ENCODE measurements at regions not wholly inside any gene's neighbourhood (a gene's known extent, or its start where the extent isn't known, plus 50 kb on each side); places are given as distances from the start of the nearest gene placed in this dataset.

- no TSS peak for BruUV-seq (replicated peaks)
- POLR2A ChIA-PET, result interaction anchor here (0.6 kb wide), 1 partner anchor 82 kb away, joined by 3 read pairs; no protein-coding TSS in a partner anchor
- Mint-ChIP-seq H3K4me3 (ENCODE audit: unreplicated experiment) (no peak overlapping the region), H3K36me3 (ENCODE audit: insufficient read depth, unreplicated experiment) (no peaks in the 10 kb centered on the region), H3K4me1 (ENCODE audit: insufficient read depth, unreplicated experiment) (peaks cover 9% of the 10 kb centered on the region), H3K27ac (ENCODE audit: low read depth, unreplicated experiment) (no peak overlapping the region), H3K27me3 (ENCODE audit: insufficient read depth, unreplicated experiment) (no peaks in the 10 kb centered on the region), H3K9me3 (ENCODE audit: unreplicated experiment) (no peaks in the 10 kb centered on the region)
- intact Hi-C loops (cut with micrococcal nuclease), result loop anchor here (5.0 kb wide), 1 partner anchor 148 kb away; the partner anchor contains the start of gene MED13L
- CTCF ChIA-PET, result interaction anchor here (0.6 to 0.9 kb wide), 3 partner anchors 15 to 190 kb away, joined by 3 to 5 read pairs (median 4); no protein-coding TSS in a partner anchor
- TF ChIP-seq CTCF (IDR thresholded peaks at IDR 0.05; ENCODE audit: unreplicated experiment), result no peak
- DNase-seq (ENCODE audit: unreplicated experiment), result no peak
These were observed 133.7 kb upstream of the MAP1LC3B2 start for GRCh38 chr12:116425256-116426193.

- intact Hi-C loops (cut with micrococcal nuclease), result loop anchor here (5.0 kb wide), 1 partner anchor 149 kb away; the partner anchor contains the start of gene MED13L
- Mint-ChIP-seq H3K27ac (ENCODE audit: low read depth, unreplicated experiment) (no peak overlapping the region), H3K27me3 (ENCODE audit: insufficient read depth, unreplicated experiment) (no peaks in the 10 kb centered on the region), H3K9me3 (ENCODE audit: unreplicated experiment) (no peaks in the 10 kb centered on the region), H3K36me3 (ENCODE audit: insufficient read depth, unreplicated experiment) (no peaks in the 10 kb centered on the region), H3K4me3 (ENCODE audit: unreplicated experiment) (no peak overlapping the region), H3K4me1 (ENCODE audit: insufficient read depth, unreplicated experiment) (peaks cover 9% of the 10 kb centered on the region)
- DNase-seq (ENCODE audit: unreplicated experiment), result peak; percentile 88
- ChIA-PET POLR2A (no interaction called here), CTCF (interaction anchor here (1.3 kb wide), 1 partner anchor 89 kb away, joined by 3 read pairs; no protein-coding TSS in a partner anchor)
- no TSS peak for BruUV-seq (replicated peaks)
- TF ChIP-seq CTCF (IDR thresholded peaks at IDR 0.05; ENCODE audit: unreplicated experiment), result no peak
These were observed 132.6 kb upstream of the MAP1LC3B2 start for GRCh38 chr12:116426391-116427136.

- no peak for TF ChIP-seq CTCF (IDR thresholded peaks at IDR 0.05; ENCODE audit: unreplicated experiment)
- ChIA-PET POLR2A (interaction anchor here (0.7 kb wide), 1 partner anchor 218 kb away, joined by 3 read pairs; no protein-coding TSS in a partner anchor), CTCF (interaction anchor here (0.5 to 1.3 kb wide), 3 partner anchors 17 to 89 kb away, joined by 3 read pairs; no protein-coding TSS in a partner anchor)
- Mint-ChIP-seq H3K4me3 (ENCODE audit: unreplicated experiment) (no peak overlapping the region), H3K27me3 (ENCODE audit: insufficient read depth, unreplicated experiment) (no peaks in the 10 kb centered on the region), H3K4me1 (ENCODE audit: insufficient read depth, unreplicated experiment) (peaks cover 9% of the 10 kb centered on the region), H3K9me3 (ENCODE audit: unreplicated experiment) (no peaks in the 10 kb centered on the region), H3K27ac (ENCODE audit: low read depth, unreplicated experiment) (no peak overlapping the region), H3K36me3 (ENCODE audit: insufficient read depth, unreplicated experiment) (no peaks in the 10 kb centered on the region)
- intact Hi-C loops (cut with micrococcal nuclease), result loop anchor here (5.0 kb wide), 1 partner anchor 150 kb away; the partner anchor contains the start of gene MED13L
- no TSS peak for BruUV-seq (replicated peaks)
- DNase-seq (ENCODE audit: unreplicated experiment), result no peak
These were observed 131.8 kb upstream of the MAP1LC3B2 start for GRCh38 chr12:116427200-116427930.
